Activated T-cell treated with anti-CD3 and anti-CD28 coated beads, Interleukin-2, amount 50 U/mL, for 24 hours (primary cell): ENCODE measurements at regions not wholly inside any gene's neighbourhood (a gene's known extent, or its start where the extent isn't known, plus 50 kb on each side); places are given as distances from the start of the nearest gene placed in this dataset.
"Not testable (repeated sequence)": the region's sequence is repeated elsewhere in the genome, so short reads cannot be mapped to it uniquely, and the experiment has no call there.

Source experiments
- DNase-seq: peaks from one replicate; pipeline ENCODE4 v3.0.0-alpha.2; 2020
- H3K27ac Mint-ChIP-seq: 2 replicates; pipeline ENCODE4 v1.8.0; 2020; ENCODE audit warnings: mild to moderate bottlenecking, mixed read lengths
- H3K27me3 Mint-ChIP-seq: 2 replicates; pipeline ENCODE4 v1.8.0; 2020; ENCODE audit warnings: mixed read lengths
- H3K36me3 Mint-ChIP-seq: 2 replicates; pipeline ENCODE4 v1.8.0; 2020; ENCODE audit warnings: low read depth, mixed read lengths
- H3K4me1 Mint-ChIP-seq: 2 replicates; pipeline ENCODE4 v1.8.0; 2020; ENCODE audit warnings: low read depth, mixed read lengths
- H3K4me3 Mint-ChIP-seq: 2 replicates; pipeline ENCODE4 v1.8.0; 2020; ENCODE audit warnings: mild to moderate bottlenecking, moderate library complexity, mixed read lengths
- H3K9me3 Mint-ChIP-seq: 2 replicates; pipeline ENCODE4 v1.8.0; 2020; ENCODE audit warnings: mixed read lengths

GRCh38 chr10:78441694-78442093 is 408.0 kb downstream of the RPS24 start:
- no peak overlapping the region for H3K27ac Mint-ChIP-seq
- H3K4me3 Mint-ChIP-seq = no peak overlapping the region
- no peaks in the 10 kb centered on the region for H3K36me3 Mint-ChIP-seq
- H3K4me1 Mint-ChIP-seq = peaks cover 2% of the 10 kb centered on the region
- H3K27me3 Mint-ChIP-seq = peaks cover 10% of the 10 kb centered on the region
- no peaks in the 10 kb centered on the region for H3K9me3 Mint-ChIP-seq
- DNase-seq = no peak

DNA sequence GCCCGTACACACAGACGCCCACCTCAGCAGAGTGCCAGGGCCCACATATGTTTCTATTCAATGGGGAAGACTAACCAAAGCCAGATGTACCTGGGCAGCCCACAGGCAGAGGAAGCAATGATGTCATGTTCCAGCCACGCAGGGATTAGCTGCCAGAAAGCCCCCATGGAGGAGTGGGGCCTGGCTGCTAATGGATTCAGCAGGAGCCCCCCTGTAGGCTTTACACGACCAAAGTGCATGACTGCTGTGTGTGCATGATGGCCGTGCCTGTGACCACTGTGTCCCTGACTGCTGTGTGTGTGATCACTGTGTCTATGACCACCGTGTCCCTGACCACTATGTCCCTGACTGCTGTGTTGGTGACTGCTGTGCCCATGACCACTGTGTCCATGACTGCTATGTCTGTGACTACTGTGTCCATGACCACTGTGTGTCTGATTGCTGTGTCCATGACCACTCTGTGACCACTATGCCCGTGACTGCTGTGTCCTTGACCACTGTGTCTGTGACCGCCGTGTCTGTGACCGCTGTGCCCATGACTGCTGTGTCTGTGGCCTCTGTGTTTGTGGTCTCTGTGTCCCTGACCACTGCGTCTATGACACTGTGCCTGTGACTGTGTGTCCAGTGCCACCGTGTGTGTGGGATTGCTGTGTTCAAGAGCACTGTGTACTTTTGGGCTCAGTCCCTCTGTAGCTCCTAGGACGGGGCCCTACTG is 409.3 kb downstream of the RPS24 start:
- Mint-ChIP-seq H3K27me3 (peaks cover 5% of the 10 kb centered on the region), H3K36me3 (no peaks in the 10 kb centered on the region), H3K9me3 (no peaks in the 10 kb centered on the region), H3K4me3 (no peak overlapping the region), H3K27ac (no peak overlapping the region), H3K4me1 (peaks cover under 1% of the 10 kb centered on the region)
- no peak for DNase-seq

- no peaks in the 10 kb centered on the region for H3K9me3 Mint-ChIP-seq
- no peak for DNase-seq
- no peaks in the 10 kb centered on the region for H3K4me1 Mint-ChIP-seq
- H3K36me3 Mint-ChIP-seq = no peaks in the 10 kb centered on the region
- no peak overlapping the region for H3K27ac Mint-ChIP-seq
- peaks cover 5% of the 10 kb centered on the region for H3K27me3 Mint-ChIP-seq
- H3K4me3 Mint-ChIP-seq = no peak overlapping the region
Measured at GRCh38 chr10:78443900-78444571, 410.4 kb downstream of the RPS24 start.

DNA sequence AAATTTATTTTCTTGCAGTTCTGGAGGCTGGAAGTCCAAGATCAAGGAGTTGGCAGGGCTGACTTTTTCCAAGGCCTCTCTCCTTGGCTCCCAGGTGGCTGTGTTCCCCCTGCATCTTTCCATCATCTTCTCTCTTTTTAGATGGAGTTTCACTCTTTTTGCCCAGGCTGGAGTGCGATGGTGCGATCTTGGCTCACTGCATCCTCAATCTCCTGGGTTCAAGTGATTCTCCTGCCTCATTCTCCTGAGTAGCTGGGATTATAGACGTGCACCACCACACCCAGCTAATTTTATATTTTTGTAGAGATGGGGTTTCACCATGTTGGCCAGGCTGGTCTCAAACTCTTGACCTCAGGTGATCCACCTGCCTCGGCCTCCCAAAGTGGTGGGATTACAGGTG is 411.1 kb downstream of the RPS24 start:
- H3K36me3 Mint-ChIP-seq, DNase-seq, H3K27me3 Mint-ChIP-seq, H3K9me3 Mint-ChIP-seq, H3K4me1 Mint-ChIP-seq, H3K4me3 Mint-ChIP-seq, H3K27ac Mint-ChIP-seq: not testable (repeated sequence)

DNA sequence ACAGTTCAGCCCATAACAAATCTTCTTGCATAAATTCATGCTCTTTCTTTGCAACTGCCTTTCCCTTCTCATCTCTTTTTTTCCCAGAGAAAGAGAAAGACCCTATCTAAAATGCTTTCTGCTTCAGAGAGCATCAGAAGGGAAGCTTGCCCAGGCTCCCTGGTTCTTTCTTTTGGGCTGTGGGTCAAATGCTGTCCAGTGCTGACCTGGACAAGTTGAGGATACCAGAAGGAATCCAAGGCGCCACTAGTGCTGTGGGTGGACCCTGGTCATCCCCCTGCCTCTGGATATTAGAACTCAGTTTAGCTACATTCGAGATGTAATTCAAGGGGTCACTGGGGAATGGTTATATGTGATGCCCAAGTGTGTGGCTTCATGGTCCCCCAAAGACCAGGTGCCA is 411.6 kb downstream of the RPS24 start:
- Mint-ChIP-seq H3K27me3 (peaks cover 5% of the 10 kb centered on the region), H3K27ac (no peak overlapping the region)

GRCh38 chr10:78448470-78448869 is 414.8 kb downstream of the RPS24 start:
- H3K27me3 Mint-ChIP-seq = peaks cover 5% of the 10 kb centered on the region
- no peak overlapping the region for H3K27ac Mint-ChIP-seq
- H3K4me3 Mint-ChIP-seq = no peak overlapping the region
- no peaks in the 10 kb centered on the region for H3K9me3 Mint-ChIP-seq
- no peaks in the 10 kb centered on the region for H3K36me3 Mint-ChIP-seq
- DNase-seq = no peak
- no peaks in the 10 kb centered on the region for H3K4me1 Mint-ChIP-seq

More for the DNA sequence above, 411.6 kb downstream of the RPS24 start:
- H3K9me3 Mint-ChIP-seq = no peaks in the 10 kb centered on the region
- no peak for DNase-seq
- no peak overlapping the region for H3K4me3 Mint-ChIP-seq
- no peaks in the 10 kb centered on the region for H3K4me1 Mint-ChIP-seq
- no peaks in the 10 kb centered on the region for H3K36me3 Mint-ChIP-seq

DNA sequence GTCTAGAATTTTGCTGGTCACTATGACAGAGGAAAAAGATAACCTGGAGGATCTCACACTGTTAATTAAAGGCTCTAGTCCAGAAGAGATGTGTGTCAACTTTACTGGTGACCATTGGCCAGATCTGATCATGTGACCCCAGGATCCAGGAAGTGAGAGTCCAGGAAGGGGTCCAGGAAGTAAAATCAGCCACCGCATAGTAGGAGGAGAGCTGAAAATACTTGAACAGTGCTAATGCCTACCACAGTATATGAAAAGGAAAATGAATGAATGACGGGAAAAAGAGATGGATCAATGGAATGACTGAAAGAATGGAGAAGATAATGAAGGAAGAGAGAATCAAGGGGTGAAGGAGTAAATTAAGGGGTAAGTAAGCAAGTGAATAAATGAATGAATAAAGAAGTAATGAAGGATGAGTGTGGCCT is 415.3 kb downstream of the RPS24 start:
- Mint-ChIP-seq H3K4me1 (no peaks in the 10 kb centered on the region), H3K27ac (no peak overlapping the region), H3K36me3 (no peaks in the 10 kb centered on the region), H3K27me3 (peaks cover 7% of the 10 kb centered on the region), H3K9me3 (no peaks in the 10 kb centered on the region), H3K4me3 (no peak overlapping the region)
- DNase-seq = no peak

GRCh38 chr10:78449554-78449953 is 415.9 kb downstream of the RPS24 start:
- Mint-ChIP-seq H3K9me3 (no peaks in the 10 kb centered on the region), H3K27me3 (peaks cover 9% of the 10 kb centered on the region)
- DNase-seq = no peak

GRCh38 chr10:78450239-78450638 is 416.6 kb downstream of the RPS24 start:
- no peaks in the 10 kb centered on the region for H3K9me3 Mint-ChIP-seq
- DNase-seq = no peak
- H3K4me1 Mint-ChIP-seq = no peaks in the 10 kb centered on the region
- no peaks in the 10 kb centered on the region for H3K36me3 Mint-ChIP-seq
- H3K27me3 Mint-ChIP-seq = peaks cover 9% of the 10 kb centered on the region
- H3K4me3 Mint-ChIP-seq = no peak overlapping the region
- H3K27ac Mint-ChIP-seq = no peak overlapping the region

More at GRCh38 chr10:78449554-78449953, 415.9 kb downstream of the RPS24 start:
- Mint-ChIP-seq H3K27ac (no peak overlapping the region), H3K4me1 (no peaks in the 10 kb centered on the region), H3K36me3 (no peaks in the 10 kb centered on the region), H3K4me3 (no peak overlapping the region)

DNA sequence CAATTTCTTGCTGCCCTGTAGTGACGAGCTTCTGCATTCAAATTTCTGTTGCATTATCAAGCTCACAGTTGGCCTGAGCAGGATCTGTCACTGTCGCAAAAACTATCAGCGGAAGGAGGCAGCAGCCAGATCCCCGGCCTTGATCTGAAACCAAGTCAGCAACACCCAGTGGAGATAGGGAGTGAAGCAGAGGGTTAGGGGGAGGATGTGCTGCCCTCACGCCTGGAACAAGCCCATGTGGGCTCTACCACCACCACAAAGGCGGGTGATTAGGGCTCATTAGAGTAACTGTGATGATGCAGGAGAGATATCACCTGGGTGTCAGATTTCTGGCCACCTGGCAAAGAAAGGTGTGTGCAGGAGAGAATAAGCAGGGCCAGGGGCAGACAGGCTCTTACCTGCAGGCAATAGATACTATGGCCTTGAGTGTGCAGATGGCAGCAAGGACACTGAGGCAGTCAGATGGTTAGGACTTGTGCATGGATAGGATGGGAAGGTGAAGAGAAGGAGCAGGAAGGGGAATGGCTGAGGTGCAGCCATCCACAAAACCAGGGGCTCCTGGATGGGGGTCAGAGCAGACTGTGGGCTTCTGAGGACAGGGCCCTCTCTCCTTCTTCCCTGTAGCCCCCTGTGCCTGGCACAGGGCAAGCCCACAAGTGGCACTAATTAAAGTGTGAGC is 417.3 kb downstream of the RPS24 start:
- Mint-ChIP-seq H3K36me3 (no peaks in the 10 kb centered on the region), H3K9me3 (no peaks in the 10 kb centered on the region), H3K4me1 (no peaks in the 10 kb centered on the region), H3K4me3 (no peak overlapping the region), H3K27ac (no peak overlapping the region), H3K27me3 (peaks cover 10% of the 10 kb centered on the region)
- no peak for DNase-seq

DNA sequence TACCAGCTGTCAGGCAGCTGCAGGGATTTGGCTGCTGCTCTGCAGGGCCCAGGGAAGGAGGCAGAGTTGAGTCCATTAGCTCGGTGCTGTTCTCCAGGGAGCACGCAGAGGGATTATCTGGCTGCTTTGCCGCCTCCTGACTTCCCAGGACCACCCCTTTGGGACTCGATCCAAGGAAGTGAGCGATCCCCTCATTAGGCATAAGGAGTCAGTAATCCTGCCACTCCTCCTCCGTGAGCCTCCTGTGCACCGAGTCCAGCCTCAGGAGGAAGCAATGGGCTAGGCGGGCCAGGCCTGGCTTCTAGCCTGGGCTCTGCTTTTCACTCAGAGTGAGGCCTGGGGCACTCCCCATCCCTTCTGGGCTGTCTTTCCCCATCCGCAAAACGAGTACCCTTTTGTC is 417.9 kb downstream of the RPS24 start:
- H3K27ac Mint-ChIP-seq = no peak overlapping the region
- H3K4me1 Mint-ChIP-seq = no peaks in the 10 kb centered on the region
- no peak for DNase-seq

DNA sequence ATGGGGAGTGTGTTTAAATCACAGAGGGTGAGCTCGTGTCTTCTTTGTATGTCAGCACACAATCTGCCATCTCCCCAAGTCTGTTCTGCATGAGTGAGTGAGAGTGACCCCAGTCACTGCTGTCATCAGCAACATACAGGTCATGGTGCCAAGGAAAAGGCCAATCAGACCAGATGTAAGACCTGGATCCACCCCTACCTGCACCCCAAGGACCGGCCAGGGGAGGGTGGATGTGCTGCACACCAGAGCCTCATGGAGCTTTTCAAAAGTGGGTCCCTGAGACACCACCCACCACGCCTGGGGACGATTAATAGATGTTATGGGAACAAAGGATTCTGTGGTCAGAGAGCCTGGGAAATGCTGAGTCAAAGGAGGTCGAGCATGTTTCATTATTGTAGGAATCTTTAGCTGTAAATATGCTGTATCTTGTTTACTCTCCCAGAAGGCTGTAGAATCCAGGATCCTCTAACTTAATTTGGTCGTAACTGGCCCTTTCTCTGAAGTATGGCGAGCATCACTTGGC is 420.5 kb downstream of the RPS24 start:
- Mint-ChIP-seq H3K27ac (no peak overlapping the region), H3K27me3 (peaks cover 9% of the 10 kb centered on the region), H3K36me3 (no peaks in the 10 kb centered on the region), H3K4me3 (no peak overlapping the region), H3K4me1 (no peaks in the 10 kb centered on the region), H3K9me3 (no peaks in the 10 kb centered on the region)
- DNase-seq = no peak

More for the DNA sequence above, 417.9 kb downstream of the RPS24 start:
- H3K4me3 Mint-ChIP-seq = no peak overlapping the region
- no peaks in the 10 kb centered on the region for H3K36me3 Mint-ChIP-seq
- peaks cover 9% of the 10 kb centered on the region for H3K27me3 Mint-ChIP-seq
- no peaks in the 10 kb centered on the region for H3K9me3 Mint-ChIP-seq

- DNase-seq = no peak
- peaks cover 9% of the 10 kb centered on the region for H3K27me3 Mint-ChIP-seq
Measured at GRCh38 chr10:78455236-78455635, 421.6 kb downstream of the RPS24 start.

DNA sequence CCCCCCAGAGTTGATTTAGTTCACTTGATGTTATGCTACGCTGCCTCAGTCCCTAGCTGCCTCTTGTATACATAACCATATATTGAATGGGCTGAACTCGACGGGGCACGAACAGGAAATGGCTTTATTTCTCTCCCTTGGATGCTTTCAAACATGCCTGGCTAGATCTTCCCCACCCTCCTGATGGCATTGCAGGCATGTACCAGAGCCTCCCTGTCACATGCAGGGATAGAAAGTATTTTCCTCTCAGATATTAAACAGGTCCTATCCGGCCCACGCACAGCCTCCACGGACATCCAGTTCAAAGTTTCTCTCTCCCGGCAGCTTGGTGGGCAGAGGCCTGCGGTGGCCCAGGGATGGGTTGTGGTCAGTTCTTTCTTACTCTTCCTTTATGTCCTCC is 422.1 kb downstream of the RPS24 start:
- no peak overlapping the region for H3K27ac Mint-ChIP-seq
- no peaks in the 10 kb centered on the region for H3K36me3 Mint-ChIP-seq
- no peak for DNase-seq
- no peaks in the 10 kb centered on the region for H3K4me1 Mint-ChIP-seq
- H3K9me3 Mint-ChIP-seq = no peaks in the 10 kb centered on the region
- no peak overlapping the region for H3K4me3 Mint-ChIP-seq
- peaks cover 9% of the 10 kb centered on the region for H3K27me3 Mint-ChIP-seq

More at GRCh38 chr10:78455236-78455635, 421.6 kb downstream of the RPS24 start:
- no peaks in the 10 kb centered on the region for H3K36me3 Mint-ChIP-seq
- H3K27ac Mint-ChIP-seq = no peak overlapping the region
- no peaks in the 10 kb centered on the region for H3K4me1 Mint-ChIP-seq
- H3K4me3 Mint-ChIP-seq = no peak overlapping the region
- no peaks in the 10 kb centered on the region for H3K9me3 Mint-ChIP-seq
